ENCODE measurements at regions not wholly inside any gene's neighbourhood (a gene's known extent, or its start where the extent isn't known, plus 50 kb on each side); places are given as distances from the start of the nearest gene placed in this dataset.

GRCh38 chr11:82059505-82059904 lies 674.2 kb downstream of the FAM181B start:
- H3K27ac ChIP-seq (ENCODE audit: insufficient read length, low read depth, low read length) = no peak overlapping the region
- WGBS (ENCODE audit: extremely low coverage, insufficient read length, low lambda C conversion rate) = 100% methylated on average over 2 of the region's 3 CpGs

More at GRCh38 chr11:82059505-82059904, 674.2 kb downstream of the FAM181B start:
- no peak for DNase-seq
- Mint-ChIP-seq H3K27ac (no peak overlapping the region), H3K4me3 (no peak overlapping the region), H3K27me3 (ENCODE audit: low read depth) (no peaks in the 10 kb centered on the region), H3K4me1 (no peaks in the 10 kb centered on the region), H3K9me3 (no peaks in the 10 kb centered on the region), H3K36me3 (ENCODE audit: insufficient read depth in 1 of 3, low read depth in 3 of 3) (no peaks in the 10 kb centered on the region)
- Histone ChIP-seq H3K27me3 (ENCODE audit: insufficient read depth, low read length) (no peaks in the 10 kb centered on the region), H3K4me1 (ENCODE audit: insufficient read depth, low read length) (no peaks in the 10 kb centered on the region), H4K91ac (ENCODE audit: insufficient read length, low read depth, low read length) (no peak overlapping the region), H3K23ac (ENCODE audit: insufficient read length, low read depth, low read length) (no peak overlapping the region), H3K18ac (ENCODE audit: insufficient read length, low read depth, low read length) (no peak overlapping the region), H4K8ac (replicated peaks; ENCODE audit: insufficient read length, low read depth, low read length) (no peak overlapping the region), H3K79me2 (ENCODE audit: insufficient read depth, low read length) (no peaks in the 10 kb centered on the region), H3K79me1 (ENCODE audit: insufficient read depth, low read depth, low read length, poor library complexity, severe bottlenecking) (no peaks in the 10 kb centered on the region), H3K9me3 (ENCODE audit: control insufficient read depth, low read depth, low read length) (no peaks in the 10 kb centered on the region), H2AFZ (ENCODE audit: low read length) (no peak overlapping the region), H3T11ph (ENCODE audit: low read length) (no peak overlapping the region), H2BK15ac (ENCODE audit: low read depth, low read length) (no peak overlapping the region), H4K5ac (ENCODE audit: insufficient read length, low read depth, low read length) (no peak overlapping the region), H3K4me2 (ENCODE audit: insufficient read depth, insufficient read length, low read length) (no peak overlapping the region), H2BK120ac (ENCODE audit: low read depth, low read length, poor library complexity, severe bottlenecking) (no peak overlapping the region), H3K14ac (ENCODE audit: insufficient read depth, low read length) (no peak overlapping the region), H3K23me2 (ENCODE audit: insufficient read length, low read depth, low read length, poor library complexity, severe bottlenecking) (no peaks in the 10 kb centered on the region), H2BK12ac (ENCODE audit: insufficient read length, low read depth, low read length) (no peak overlapping the region), H3K56ac (ENCODE audit: insufficient read length, low read depth, low read length) (no peak overlapping the region), H2BK20ac (ENCODE audit: low read depth, low read length, poor library complexity, severe bottlenecking) (no peak overlapping the region), H3K4ac (ENCODE audit: low read depth, low read length) (no peak overlapping the region), H4K20me1 (ENCODE audit: control insufficient read depth, insufficient read depth, insufficient read length) (no peaks in the 10 kb centered on the region), H2BK5ac (ENCODE audit: insufficient read length, low read length) (no peak overlapping the region), H2AK5ac (ENCODE audit: insufficient read length, low read length) (no peak overlapping the region), H3K9ac (ENCODE audit: extremely low read depth, insufficient read length, low read length) (no peak overlapping the region)
- no peak for TF ChIP-seq CTCF (conservative IDR thresholded peaks at IDR 0.05)

Measured in H9 (cell line).